HG02852 (cell line): ENCODE measurements at regions not wholly inside any gene's neighbourhood (a gene's known extent, or its start where the extent isn't known, plus 50 kb on each side); places are given as distances from the start of the nearest gene placed in this dataset.

Source experiments
- ATAC-seq: cut with Tn5 transposase; IDR thresholded peaks from one replicate; pipeline ENCODE4 v1.9.1; 2021; ENCODE audit warnings: mild to moderate bottlenecking, moderate library complexity; ENCODE audit not compliant: unreplicated experiment

GRCh38 chr10:28481968-28482367 is 51.0 kb upstream of the WAC start:
- no peak for ATAC-seq
